ENCODE measurements at regions not wholly inside any gene's neighbourhood (a gene's known extent, or its start where the extent isn't known, plus 50 kb on each side); places are given as distances from the start of the nearest gene placed in this dataset.

GRCh38 chr20:63139837-63140236, 76.1 kb downstream of the YTHDF1 start:
- Histone ChIP-seq H3K27ac (ENCODE audit: low read depth in 1 of 2, low read length in 2 of 2) (no peak overlapping the region), H3K9ac (ENCODE audit: low read depth in 1 of 2, low read length in 2 of 2) (no peak overlapping the region), H3K4me1 (ENCODE audit: control insufficient read depth in 4 of 4, insufficient read depth in 4 of 4, low read length in 3 of 4) (no peaks in the 10 kb centered on the region), H3K27me3 (ENCODE audit: control insufficient read depth in 4 of 4, insufficient read depth in 4 of 4, low read length in 3 of 4) (peaks cover 0 to 6% (median 0%) of the 10 kb centered on the region in 4 donors), H3K36me3 (ENCODE audit: control insufficient read depth in 4 of 4, insufficient read depth in 3 of 4, low read depth in 1 of 4, low read length in 3 of 4) (no peaks in the 10 kb centered on the region), H3K4me3 (ENCODE audit: low read depth in 1 of 3, low read length in 3 of 3) (no peak overlapping the region), H3K9me3 (ENCODE audit: control insufficient read depth in 4 of 4, low read length in 3 of 4) (no peaks in the 10 kb centered on the region)
- no peak for DNase-seq (ENCODE audit: low spot score)
- TF ChIP-seq ZBTB33 (IDR thresholded peaks at IDR 0.05): no peak
- TF ChIP-seq, protein P1, sequence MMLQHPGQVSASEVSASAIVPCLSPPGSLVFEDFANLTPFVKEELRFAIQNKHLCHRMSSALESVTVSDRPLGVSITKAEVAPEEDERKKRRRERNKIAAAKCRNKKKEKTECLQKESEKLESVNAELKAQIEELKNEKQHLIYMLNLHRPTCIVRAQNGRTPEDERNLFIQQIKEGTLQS (IDR thresholded peaks at IDR 0.05): no peak
- TF ChIP-seq HNF4A (conservative IDR thresholded peaks at IDR 0.05): no peak
- no peak for TF ChIP-seq MAX (IDR thresholded peaks at IDR 0.05)
- no peak for TF ChIP-seq FOXA2 (IDR thresholded peaks at IDR 0.05)
- no peak for TF ChIP-seq SP1 (IDR thresholded peaks at IDR 0.05)
- no peak for TF ChIP-seq EGR1 (IDR thresholded peaks at IDR 0.05; ENCODE audit: low read depth in 2 of 2)
- no peak for TF ChIP-seq YY1 (IDR thresholded peaks at IDR 0.05)
- no peak for TF ChIP-seq HNF4G (IDR thresholded peaks at IDR 0.05)
- no peak for TF ChIP-seq REST (IDR thresholded peaks at IDR 0.05)
- no peak for TF ChIP-seq RXRA (IDR thresholded peaks at IDR 0.05)
- no peak for TF ChIP-seq GABPA (IDR thresholded peaks at IDR 0.05 in 1 of 2, conservative IDR thresholded peaks at IDR 0.05 in 1 of 2)
- 77% methylated on average over 19 of the region's 19 CpGs for WGBS

GRCh38 chr20:63139356-63139755, 76.6 kb downstream of the YTHDF1 start:
- TF ChIP-seq RXRA (IDR thresholded peaks at IDR 0.05): no peak
- no peak for TF ChIP-seq HNF4G (IDR thresholded peaks at IDR 0.05)
- TF ChIP-seq, protein P1 (IDR thresholded peaks at IDR 0.05): no peak
- TF ChIP-seq FOXA2 (IDR thresholded peaks at IDR 0.05): no peak
- no peak for TF ChIP-seq GABPA (IDR thresholded peaks at IDR 0.05 in 1 of 2, conservative IDR thresholded peaks at IDR 0.05 in 1 of 2)
- no peak for TF ChIP-seq JUND (IDR thresholded peaks at IDR 0.05)
- TF ChIP-seq ZBTB33 (IDR thresholded peaks at IDR 0.05): no peak
- no peak for TF ChIP-seq SP1 (IDR thresholded peaks at IDR 0.05)
- no peak for TF ChIP-seq TAF1 (conservative IDR thresholded peaks at IDR 0.05)
- no peak for TF ChIP-seq HNF4A (conservative IDR thresholded peaks at IDR 0.05)
- TF ChIP-seq MAX (IDR thresholded peaks at IDR 0.05): no peak
- TF ChIP-seq, protein P2, sequence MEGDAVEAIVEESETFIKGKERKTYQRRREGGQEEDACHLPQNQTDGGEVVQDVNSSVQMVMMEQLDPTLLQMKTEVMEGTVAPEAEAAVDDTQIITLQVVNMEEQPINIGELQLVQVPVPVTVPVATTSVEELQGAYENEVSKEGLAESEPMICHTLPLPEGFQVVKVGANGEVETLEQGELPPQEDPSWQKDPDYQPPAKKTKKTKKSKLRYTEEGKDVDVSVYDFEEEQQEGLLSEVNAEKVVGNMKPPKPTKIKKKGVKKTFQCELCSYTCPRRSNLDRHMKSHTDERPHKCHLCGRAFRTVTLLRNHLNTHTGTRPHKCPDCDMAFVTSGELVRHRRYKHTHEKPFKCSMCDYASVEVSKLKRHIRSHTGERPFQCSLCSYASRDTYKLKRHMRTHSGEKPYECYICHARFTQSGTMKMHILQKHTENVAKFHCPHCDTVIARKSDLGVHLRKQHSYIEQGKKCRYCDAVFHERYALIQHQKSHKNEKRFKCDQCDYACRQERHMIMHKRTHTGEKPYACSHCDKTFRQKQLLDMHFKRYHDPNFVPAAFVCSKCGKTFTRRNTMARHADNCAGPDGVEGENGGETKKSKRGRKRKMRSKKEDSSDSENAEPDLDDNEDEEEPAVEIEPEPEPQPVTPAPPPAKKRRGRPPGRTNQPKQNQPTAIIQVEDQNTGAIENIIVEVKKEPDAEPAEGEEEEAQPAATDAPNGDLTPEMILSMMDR (IDR thresholded peaks at IDR 0.05; ENCODE audit: low read depth, low read length, missing input control): no peak
- no peak for TF ChIP-seq FOXA1 (IDR thresholded peaks at IDR 0.05)
- no peak for TF ChIP-seq EGR1 (IDR thresholded peaks at IDR 0.05; ENCODE audit: low read depth in 2 of 2)
- 74% methylated on average over 12 of the region's 12 CpGs for WGBS
- H3K27me3 ChIP-seq (ENCODE audit: control insufficient read depth in 4 of 4, insufficient read depth in 4 of 4, low read length in 3 of 4): peaks cover 0 to 6% (median 0%) of the 10 kb centered on the region in 4 donors

More at GRCh38 chr20:63139356-63139755, 76.6 kb downstream of the YTHDF1 start:
- no peaks in the 10 kb centered on the region for H3K36me3 ChIP-seq (ENCODE audit: control insufficient read depth in 4 of 4, insufficient read depth in 3 of 4, low read depth in 1 of 4, low read length in 3 of 4)
- H3K9me3 ChIP-seq (ENCODE audit: control insufficient read depth in 4 of 4, low read length in 3 of 4): no peaks in the 10 kb centered on the region
- H3K9ac ChIP-seq (ENCODE audit: low read depth in 1 of 2, low read length in 2 of 2): no peak overlapping the region
- no peak overlapping the region for H3K4me3 ChIP-seq (ENCODE audit: low read depth in 1 of 3, low read length in 3 of 3)
- DNase-seq (ENCODE audit: low spot score): no peak
- H3K27ac ChIP-seq (ENCODE audit: low read depth in 1 of 2, low read length in 2 of 2): no peak overlapping the region
- H3K4me1 ChIP-seq (ENCODE audit: control insufficient read depth in 4 of 4, insufficient read depth in 4 of 4, low read length in 3 of 4): no peaks in the 10 kb centered on the region
